MG63 (cell line): ENCODE measurements at regions not wholly inside any gene's neighbourhood (a gene's known extent, or its start where the extent isn't known, plus 50 kb on each side); places are given as distances from the start of the nearest gene placed in this dataset.
A peak's percentile ranks its signal among the peaks of the same experiment; 100 is the strongest.
"Not testable (repeated sequence)": the region's sequence is repeated elsewhere in the genome, so short reads cannot be mapped to it uniquely, and the experiment has no call there.

Source experiments
- DNase-seq: peaks from one replicate; pipeline ENCODE4 v3.0.0-alpha.2; 2020
- H3K27me3 ChIP-seq: fragments of 250-450 bp; sonication (Bioruptor Pico); 2 replicates; pipeline ENCODE4 v1.5.1; 2020; ENCODE audit warnings: mild to moderate bottlenecking, moderate library complexity
- H3K36me3 ChIP-seq: fragments of 250-450 bp; sonication (Bioruptor Pico); 2 replicates; pipeline ENCODE4 v1.5.1; 2020; ENCODE audit warnings: mild to moderate bottlenecking, moderate library complexity
- H3K4me3 ChIP-seq: fragments of 250-450 bp; sonication (Bioruptor Pico); 2 replicates; pipeline ENCODE4 v1.5.1; 2020; ENCODE audit warnings: mild to moderate bottlenecking, moderate library complexity
- H3K9me3 ChIP-seq: fragments of 250-450 bp; sonication (Bioruptor Pico); 2 replicates; pipeline ENCODE4 v1.5.1; 2020; ENCODE audit warnings: mild to moderate bottlenecking, moderate library complexity

GRCh38 chr1:245074898-245075297, 79.9 kb upstream of the KIF26B start:
- peaks cover 6% of the 10 kb centered on the region; the same call in 1 of the 2 replicates for H3K9me3 ChIP-seq
- no peak overlapping the region for H3K4me3 ChIP-seq
- no peaks in the 10 kb centered on the region; the same call in 1 of the 2 replicates for H3K27me3 ChIP-seq
- DNase-seq = no peak
- H3K36me3 ChIP-seq = no peaks in the 10 kb centered on the region

GRCh38 chr1:245074232-245074747, 80.5 kb upstream of the KIF26B start:
- Histone ChIP-seq H3K9me3 (peaks cover 6% of the 10 kb centered on the region; the same call in 1 of the 2 replicates), H3K36me3 (no peaks in the 10 kb centered on the region), H3K27me3 (no peaks in the 10 kb centered on the region; the same call in 1 of the 2 replicates), H3K4me3 (no peak overlapping the region)
- DNase-seq = no peak

- H3K9me3 ChIP-seq = 0 out of 2 replicates have a peak, but pooled peaks cover 2% of the 10 kb centered on the region
- no peaks in the 10 kb centered on the region for H3K36me3 ChIP-seq
- no peaks in the 10 kb centered on the region for H3K27me3 ChIP-seq
- no peak overlapping the region for H3K4me3 ChIP-seq
- no peak for DNase-seq
These were observed 83.8 kb upstream of the KIF26B start for GRCh38 chr1:245070836-245071615.

GRCh38 chr1:245067257-245067656, 87.5 kb upstream of the KIF26B start:
- Histone ChIP-seq H3K36me3 (no peaks in the 10 kb centered on the region), H3K9me3 (no peaks in the 10 kb centered on the region), H3K27me3 (no peaks in the 10 kb centered on the region), H3K4me3 (no peak overlapping the region)
- no peak for DNase-seq

GRCh38 chr1:245062741-245063305, 92.0 kb upstream of the KIF26B start:
- H3K9me3 ChIP-seq = no peaks in the 10 kb centered on the region
- no peak overlapping the region for H3K4me3 ChIP-seq
- no peaks in the 10 kb centered on the region for H3K36me3 ChIP-seq
- no peaks in the 10 kb centered on the region for H3K27me3 ChIP-seq
- no peak for DNase-seq

- H3K27me3 ChIP-seq, H3K9me3 ChIP-seq, DNase-seq, H3K36me3 ChIP-seq, H3K4me3 ChIP-seq: not testable (repeated sequence)
These were observed 93.0 kb upstream of the KIF26B start for GRCh38 chr1:245061808-245062207.

GRCh38 chr1:245060684-245061374, 94.0 kb upstream of the KIF26B start:
- Histone ChIP-seq H3K9me3 (no peaks in the 10 kb centered on the region), H3K4me3 (no peak overlapping the region), H3K27me3 (no peaks in the 10 kb centered on the region), H3K36me3 (no peaks in the 10 kb centered on the region)
- peak; percentile 69 for DNase-seq

- H3K27me3 ChIP-seq = no peaks in the 10 kb centered on the region
- no peak for DNase-seq
- no peak overlapping the region for H3K4me3 ChIP-seq
- no peaks in the 10 kb centered on the region for H3K9me3 ChIP-seq
- H3K36me3 ChIP-seq = no peaks in the 10 kb centered on the region
These were observed 94.9 kb upstream of the KIF26B start for GRCh38 chr1:245059806-245060424.

- no peak overlapping the region for H3K4me3 ChIP-seq
- H3K36me3 ChIP-seq = no peaks in the 10 kb centered on the region
- H3K9me3 ChIP-seq = no peaks in the 10 kb centered on the region
- no peaks in the 10 kb centered on the region for H3K27me3 ChIP-seq
- DNase-seq = no peak
These were observed 95.9 kb upstream of the KIF26B start for GRCh38 chr1:245058882-245059281.

- DNase-seq = no peak
- H3K4me3 ChIP-seq = no peak overlapping the region
- no peaks in the 10 kb centered on the region for H3K27me3 ChIP-seq
- no peaks in the 10 kb centered on the region for H3K36me3 ChIP-seq
- H3K9me3 ChIP-seq = no peaks in the 10 kb centered on the region
These were observed 96.3 kb upstream of the KIF26B start for GRCh38 chr1:245058436-245058835.

- no peak overlapping the region for H3K4me3 ChIP-seq
- H3K36me3 ChIP-seq = no peaks in the 10 kb centered on the region
- H3K9me3 ChIP-seq = no peaks in the 10 kb centered on the region
- no peak for DNase-seq
- no peaks in the 10 kb centered on the region for H3K27me3 ChIP-seq
These were observed 97.9 kb upstream of the KIF26B start for GRCh38 chr1:245056913-245057312.

- DNase-seq, H3K4me3 ChIP-seq, H3K36me3 ChIP-seq, H3K27me3 ChIP-seq, H3K9me3 ChIP-seq: not testable (repeated sequence)
These were observed 98.5 kb upstream of the KIF26B start for GRCh38 chr1:245056296-245056695.

- no peaks in the 10 kb centered on the region for H3K36me3 ChIP-seq
- no peak for DNase-seq
- H3K4me3 ChIP-seq = no peak overlapping the region
- no peaks in the 10 kb centered on the region for H3K9me3 ChIP-seq
- H3K27me3 ChIP-seq = no peaks in the 10 kb centered on the region
These were observed 99.0 kb upstream of the KIF26B start for GRCh38 chr1:245055752-245056151.

- H3K9me3 ChIP-seq = no peaks in the 10 kb centered on the region
- no peak overlapping the region for H3K4me3 ChIP-seq
- no peaks in the 10 kb centered on the region for H3K27me3 ChIP-seq
- no peak for DNase-seq
- no peaks in the 10 kb centered on the region for H3K36me3 ChIP-seq
These were observed 100.1 kb upstream of the KIF26B start for GRCh38 chr1:245054507-245055270.

- Histone ChIP-seq H3K9me3 (no peaks in the 10 kb centered on the region), H3K4me3 (no peak overlapping the region), H3K27me3 (no peaks in the 10 kb centered on the region), H3K36me3 (no peaks in the 10 kb centered on the region)
- DNase-seq = no peak
These were observed 100.7 kb upstream of the KIF26B start for GRCh38 chr1:245054105-245054504.

GRCh38 chr1:245052258-245052657, 102.5 kb upstream of the KIF26B start:
- DNase-seq = no peak
- no peaks in the 10 kb centered on the region for H3K9me3 ChIP-seq
- H3K36me3 ChIP-seq = no peaks in the 10 kb centered on the region

More at GRCh38 chr1:245052258-245052657, 102.5 kb upstream of the KIF26B start:
- no peak overlapping the region for H3K4me3 ChIP-seq
- H3K27me3 ChIP-seq = no peaks in the 10 kb centered on the region
